Natural killer cell (primary cell): ENCODE measurements at regions not wholly inside any gene's neighbourhood (a gene's known extent, or its start where the extent isn't known, plus 50 kb on each side); places are given as distances from the start of the nearest gene placed in this dataset.

ENCODE experiments used
- ATAC-seq, 3 donors: fragments of 150-1000 bp in 2 of 3; fragments of 200-7000 bp in 1 of 3; cut with Tn5 transposase; 1 replicate in 1 of 3; 2 replicates in 2 of 3; pipeline ENCODE4 v1.10.0; 2021; ENCODE audit warnings: mild to moderate bottlenecking in 2 of 3, moderate library complexity in 2 of 3
- DNase-seq, 2 donors: peaks; one replicate each; pipeline versions ENCODE4 v3.0.0 to v3.0.0-alpha.2; 2013 to 2021; ENCODE audit warnings: mixed read lengths in 1 of 2
- H3K27ac ChIP-seq: one replicate; pipeline ENCODE4 v1.5.1; 2013; ENCODE audit warnings: mild to moderate bottlenecking, low read length
- H3K27me3 ChIP-seq: one replicate; pipeline ENCODE4 v1.6.1; 2013; ENCODE audit warnings: low read length; ENCODE audit not compliant: control insufficient read depth, insufficient read depth
- H3K36me3 ChIP-seq: one replicate; pipeline ENCODE4 v1.6.1; 2013; ENCODE audit warnings: low read length; ENCODE audit not compliant: control insufficient read depth, insufficient read depth
- H3K4me1 ChIP-seq: one replicate; pipeline ENCODE4 v1.6.1; 2013; ENCODE audit warnings: low read length; ENCODE audit not compliant: control insufficient read depth, insufficient read depth
- H3K4me3 ChIP-seq: one replicate; pipeline ENCODE4 v1.5.1; 2013; ENCODE audit warnings: low read length
- H3K9me3 ChIP-seq: one replicate; pipeline ENCODE4 v1.6.1; 2013; ENCODE audit warnings: low read length; ENCODE audit not compliant: control insufficient read depth, insufficient read depth
- H3K27ac Mint-ChIP-seq, 2 donors: one replicate each; pipeline ENCODE4 v1.8.0; 2022; ENCODE audit warnings: mild to moderate bottlenecking in 2 of 2, mixed read lengths in 2 of 2, moderate library complexity in 1 of 2
- H3K27me3 Mint-ChIP-seq, 2 donors: one replicate each; pipeline ENCODE4 v1.8.0; 2022; ENCODE audit warnings: low read depth in 2 of 2, mixed read lengths in 2 of 2
- H3K36me3 Mint-ChIP-seq: one replicate; pipeline ENCODE4 v1.8.0; 2022; ENCODE audit warnings: mixed read lengths
- H3K4me1 Mint-ChIP-seq, 2 donors: one replicate each; pipeline ENCODE4 v1.8.0; 2022; ENCODE audit warnings: mixed read lengths in 2 of 2
- H3K4me3 Mint-ChIP-seq: one replicate; pipeline ENCODE4 v1.8.0; 2022; ENCODE audit warnings: mild to moderate bottlenecking, moderate library complexity, mixed read lengths
- H3K9me3 Mint-ChIP-seq, 2 donors: one replicate each; pipeline ENCODE4 v1.8.0; 2022; ENCODE audit warnings: mixed read lengths in 2 of 2
- WGBS: methylation state at CpG from one replicate; pipeline ENCODE4 v1.1.7; 2013; ENCODE audit warnings: missing lambda C conversion rate; ENCODE audit not compliant: insufficient coverage; 5-methylcytosine and 5-hydroxymethylcytosine counted together
- intact Hi-C: fragments of 100-400 bp; cut with micrococcal nuclease; formaldehyde crosslinking; loops from one replicate; pipeline ENCODE4 v1.14.2; 2022
- TF ChIP-seq, protein P1 (sequence below): fragments of 200-600 bp; IDR thresholded peaks from one replicate; pipeline ENCODE4 v1.8.0; 2022; ENCODE audit warnings: antibody characterized with exemption

DNA sequence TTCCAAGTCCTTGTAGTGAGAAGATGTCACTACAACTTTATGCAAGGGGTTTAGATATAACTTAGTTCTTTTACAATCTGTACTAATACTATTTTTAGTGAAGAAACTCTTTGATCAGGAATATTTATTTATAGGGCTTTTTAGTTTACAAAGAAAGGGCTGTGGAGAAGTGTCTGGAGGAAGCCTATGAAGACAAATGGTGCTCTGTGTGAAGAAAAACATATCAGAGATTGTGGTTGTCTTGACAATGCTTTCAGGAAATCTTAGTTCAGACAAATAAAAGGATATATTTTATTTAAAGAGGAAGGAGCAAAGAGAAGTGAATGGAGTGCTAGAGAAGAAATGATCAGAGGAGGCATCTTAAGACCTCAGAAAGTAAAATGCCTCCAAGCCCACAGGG lies 824.9 kb downstream of the DCDC2C start:
- DNase-seq, result no peak
- Mint-ChIP-seq H3K4me3 (no peak overlapping the region), H3K36me3 (no peaks in the 10 kb centered on the region), H3K27me3 (no peaks in the 10 kb centered on the region), H3K9me3 (peaks cover 18 to 21% of the 10 kb centered on the region in 2 donors), H3K27ac (no peak overlapping the region), H3K4me1 (no peaks in the 10 kb centered on the region)
- ATAC-seq, result no peak
- intact Hi-C loops, result no loop called here
- H3K27ac ChIP-seq, result no peak overlapping the region
- no peaks in the 10 kb centered on the region for H3K27me3 ChIP-seq
- no peaks in the 10 kb centered on the region for H3K36me3 ChIP-seq
- no peaks in the 10 kb centered on the region for H3K4me1 ChIP-seq
- TF ChIP-seq, protein P1, sequence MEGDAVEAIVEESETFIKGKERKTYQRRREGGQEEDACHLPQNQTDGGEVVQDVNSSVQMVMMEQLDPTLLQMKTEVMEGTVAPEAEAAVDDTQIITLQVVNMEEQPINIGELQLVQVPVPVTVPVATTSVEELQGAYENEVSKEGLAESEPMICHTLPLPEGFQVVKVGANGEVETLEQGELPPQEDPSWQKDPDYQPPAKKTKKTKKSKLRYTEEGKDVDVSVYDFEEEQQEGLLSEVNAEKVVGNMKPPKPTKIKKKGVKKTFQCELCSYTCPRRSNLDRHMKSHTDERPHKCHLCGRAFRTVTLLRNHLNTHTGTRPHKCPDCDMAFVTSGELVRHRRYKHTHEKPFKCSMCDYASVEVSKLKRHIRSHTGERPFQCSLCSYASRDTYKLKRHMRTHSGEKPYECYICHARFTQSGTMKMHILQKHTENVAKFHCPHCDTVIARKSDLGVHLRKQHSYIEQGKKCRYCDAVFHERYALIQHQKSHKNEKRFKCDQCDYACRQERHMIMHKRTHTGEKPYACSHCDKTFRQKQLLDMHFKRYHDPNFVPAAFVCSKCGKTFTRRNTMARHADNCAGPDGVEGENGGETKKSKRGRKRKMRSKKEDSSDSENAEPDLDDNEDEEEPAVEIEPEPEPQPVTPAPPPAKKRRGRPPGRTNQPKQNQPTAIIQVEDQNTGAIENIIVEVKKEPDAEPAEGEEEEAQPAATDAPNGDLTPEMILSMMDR, result no peak
- H3K9me3 ChIP-seq, result peaks cover under 1% of the 10 kb centered on the region
- H3K4me3 ChIP-seq, result no peak overlapping the region

DNA sequence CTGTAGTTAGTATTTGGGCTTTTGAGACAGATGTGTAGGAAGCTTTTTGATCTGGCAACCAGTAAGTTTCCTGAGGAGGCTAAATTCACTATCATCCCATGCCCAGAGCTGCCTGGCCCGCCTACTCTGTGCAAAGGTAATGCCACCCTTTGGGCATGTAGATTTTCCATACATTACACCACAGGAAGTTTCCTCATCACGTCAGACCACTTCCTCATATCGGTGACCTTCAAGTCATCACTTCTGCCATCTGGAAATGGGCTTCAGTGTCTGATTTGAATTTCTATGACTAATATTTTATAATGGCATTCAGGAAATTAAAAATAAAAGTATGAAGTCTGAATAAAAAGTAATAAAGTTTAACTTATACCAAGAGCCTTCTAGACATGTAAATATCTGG lies 825.4 kb downstream of the DCDC2C start:
- intact Hi-C loops, result no loop called here
- Mint-ChIP-seq H3K4me3 (no peak overlapping the region), H3K36me3 (no peaks in the 10 kb centered on the region)

DNA sequence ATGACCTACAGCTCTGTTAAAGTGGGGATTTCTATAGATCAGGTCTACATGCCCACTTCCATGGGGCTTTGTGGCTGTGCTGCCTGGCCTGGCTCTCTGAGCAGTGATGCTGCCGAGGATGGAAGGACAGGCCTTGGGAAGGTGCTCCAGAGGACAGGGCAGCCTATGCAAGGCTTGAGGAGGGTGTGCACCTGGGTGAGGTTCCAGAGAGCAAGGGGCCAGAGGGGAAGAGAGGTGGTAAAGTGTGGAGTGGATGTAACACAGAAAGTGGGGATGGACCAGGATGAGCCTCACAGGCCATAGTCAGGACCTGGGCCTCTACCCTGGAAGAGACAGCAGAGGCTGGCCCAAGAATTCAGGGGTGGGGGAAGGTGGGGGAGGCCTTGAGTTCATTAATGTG lies 826.4 kb downstream of the DCDC2C start:
- ATAC-seq (no peak), DNase-seq (no peak)
- Histone ChIP-seq H3K36me3 (no peaks in the 10 kb centered on the region), H3K27ac (no peak overlapping the region), H3K9me3 (no peaks in the 10 kb centered on the region), H3K27me3 (no peaks in the 10 kb centered on the region), H3K4me3 (no peak overlapping the region), H3K4me1 (no peaks in the 10 kb centered on the region)
- Mint-ChIP-seq H3K4me1 (no peaks in the 10 kb centered on the region), H3K4me3 (no peak overlapping the region), H3K27ac (no peak overlapping the region), H3K9me3 (peaks cover 16 to 17% of the 10 kb centered on the region in 2 donors), H3K27me3 (no peaks in the 10 kb centered on the region), H3K36me3 (no peaks in the 10 kb centered on the region)
- 77% methylated on average over 1 of the region's 1 CpG for WGBS
- intact Hi-C loops, result no loop called here
- TF ChIP-seq, protein P1, result no peak

More for the DNA sequence above, 825.4 kb downstream of the DCDC2C start:
- ATAC-seq, result no peak
- Histone ChIP-seq H3K9me3 (no peaks in the 10 kb centered on the region), H3K27ac (no peak overlapping the region), H3K27me3 (no peaks in the 10 kb centered on the region), H3K4me1 (no peaks in the 10 kb centered on the region), H3K36me3 (no peaks in the 10 kb centered on the region), H3K4me3 (no peak overlapping the region)
- H3K4me1 Mint-ChIP-seq, result no peaks in the 10 kb centered on the region
- TF ChIP-seq, protein P1, result no peak
- WGBS, result 60% methylated on average over 3 of the region's 3 CpGs
- H3K27me3 Mint-ChIP-seq, result no peaks in the 10 kb centered on the region
- H3K27ac Mint-ChIP-seq, result no peak overlapping the region
- peaks cover 17 to 20% of the 10 kb centered on the region in 2 donors for H3K9me3 Mint-ChIP-seq
- no peak for DNase-seq

DNA sequence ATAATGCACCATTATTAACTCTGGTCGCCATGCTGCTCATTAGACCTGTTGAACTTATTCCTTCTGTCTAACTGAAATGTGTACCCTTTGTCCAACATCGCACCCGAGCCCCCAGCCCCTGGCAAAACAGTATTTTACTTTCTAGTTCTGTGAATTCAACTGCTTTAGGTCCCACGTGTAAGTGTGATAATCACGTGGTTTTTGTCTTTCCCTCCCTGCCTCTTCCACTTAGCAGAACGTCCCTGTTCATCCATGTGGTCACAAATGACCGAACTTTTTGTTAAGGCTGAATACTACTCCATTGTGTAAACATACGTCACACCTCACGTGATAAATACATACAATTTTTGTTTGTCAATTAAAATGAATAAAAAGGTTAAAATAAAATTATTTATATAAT lies 826.9 kb downstream of the DCDC2C start:
- no peak overlapping the region for H3K4me3 Mint-ChIP-seq

More for the DNA sequence above, 826.9 kb downstream of the DCDC2C start:
- H3K4me1 ChIP-seq, result no peaks in the 10 kb centered on the region
- Mint-ChIP-seq H3K27me3 (no peaks in the 10 kb centered on the region), H3K27ac (no peak overlapping the region), H3K4me1 (no peaks in the 10 kb centered on the region), H3K36me3 (no peaks in the 10 kb centered on the region), H3K9me3 (peaks cover 14 to 15% of the 10 kb centered on the region in 2 donors)
- WGBS, result 81% methylated on average over 7 of the region's 9 CpGs
- no peak for ATAC-seq
- TF ChIP-seq, protein P1, result no peak
- H3K4me3 ChIP-seq, result no peak overlapping the region
- no peaks in the 10 kb centered on the region for H3K36me3 ChIP-seq
- no peaks in the 10 kb centered on the region for H3K9me3 ChIP-seq
- no peaks in the 10 kb centered on the region for H3K27me3 ChIP-seq
- no peak overlapping the region for H3K27ac ChIP-seq
- DNase-seq, result no peak
- intact Hi-C loops, result no loop called here
